Activated T-helper 1 cell treated with Interleukin-2 at 50 U/mL for 16 hours (primary cell): ENCODE measurements at regions not wholly inside any gene's neighbourhood (a gene's known extent, or its start where the extent isn't known, plus 50 kb on each side); places are given as distances from the start of the nearest gene placed in this dataset.
"Not testable (repeated sequence)": the region's sequence is repeated elsewhere in the genome, so short reads cannot be mapped to it uniquely, and the experiment has no call there.

Experiments used
- DNase-seq: peaks from one replicate; pipeline ENCODE4 v3.0.0-alpha.2; 2020; ENCODE audit warnings: low read depth

DNA sequence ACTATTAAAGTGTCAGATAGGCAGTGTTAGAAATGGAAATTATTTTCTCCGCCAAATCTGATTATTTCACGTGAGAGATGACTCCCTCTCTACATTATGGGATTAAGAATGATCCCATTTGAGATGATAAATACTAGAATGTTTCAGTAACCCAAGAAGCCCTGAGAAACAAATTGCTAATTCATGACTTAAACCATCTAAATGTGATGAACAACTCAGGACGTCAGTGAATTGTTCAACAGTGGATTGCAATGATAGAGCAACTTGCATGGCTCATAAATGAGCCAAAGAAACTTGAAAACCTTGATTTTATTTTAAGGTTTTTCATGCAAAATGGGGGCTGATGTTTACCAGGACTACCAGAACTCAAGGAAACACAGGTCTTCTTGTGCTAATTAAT, 350.5 kb upstream of the WWC1 start:
- DNase-seq = no peak

DNA sequence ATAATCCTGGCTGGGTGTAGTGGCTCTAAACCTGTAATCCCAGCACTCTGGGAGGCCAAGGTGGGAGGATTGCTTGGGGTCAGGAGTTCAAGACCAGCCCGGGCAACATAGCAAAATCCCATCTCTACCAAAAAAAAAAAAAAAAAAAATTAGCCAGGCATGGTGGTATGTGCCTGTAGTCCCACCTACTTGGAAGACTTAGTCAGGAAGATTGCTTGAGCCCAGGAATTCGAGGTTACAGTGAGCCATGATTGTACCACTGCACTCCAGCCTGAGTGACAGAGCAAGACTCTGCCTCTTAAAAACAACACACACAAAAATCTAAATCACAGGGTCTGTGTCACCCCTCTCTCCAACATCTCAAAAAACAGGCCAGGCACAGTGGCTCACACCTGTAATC, 349.9 kb upstream of the WWC1 start:
- DNase-seq = not testable (repeated sequence)

DNA sequence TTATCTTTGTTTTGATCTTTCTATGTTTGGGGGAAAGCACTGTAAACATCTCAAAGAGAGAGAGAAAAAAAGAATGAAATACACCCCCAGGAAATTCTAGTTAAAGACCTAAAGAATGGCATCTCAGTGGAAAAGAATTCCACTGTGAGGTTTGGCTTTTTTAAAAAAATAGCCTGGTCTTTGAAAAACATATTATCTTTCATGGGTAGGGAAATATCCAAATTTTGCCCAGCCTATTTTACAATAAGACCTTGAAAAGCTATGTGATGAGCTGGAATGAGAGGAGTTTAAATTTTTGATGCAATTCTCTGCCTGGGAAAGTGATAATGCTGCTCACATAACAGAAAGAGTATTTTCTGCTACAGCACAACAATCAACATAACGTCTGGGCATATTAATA, 348.1 kb upstream of the WWC1 start:
- DNase-seq = no peak

DNA sequence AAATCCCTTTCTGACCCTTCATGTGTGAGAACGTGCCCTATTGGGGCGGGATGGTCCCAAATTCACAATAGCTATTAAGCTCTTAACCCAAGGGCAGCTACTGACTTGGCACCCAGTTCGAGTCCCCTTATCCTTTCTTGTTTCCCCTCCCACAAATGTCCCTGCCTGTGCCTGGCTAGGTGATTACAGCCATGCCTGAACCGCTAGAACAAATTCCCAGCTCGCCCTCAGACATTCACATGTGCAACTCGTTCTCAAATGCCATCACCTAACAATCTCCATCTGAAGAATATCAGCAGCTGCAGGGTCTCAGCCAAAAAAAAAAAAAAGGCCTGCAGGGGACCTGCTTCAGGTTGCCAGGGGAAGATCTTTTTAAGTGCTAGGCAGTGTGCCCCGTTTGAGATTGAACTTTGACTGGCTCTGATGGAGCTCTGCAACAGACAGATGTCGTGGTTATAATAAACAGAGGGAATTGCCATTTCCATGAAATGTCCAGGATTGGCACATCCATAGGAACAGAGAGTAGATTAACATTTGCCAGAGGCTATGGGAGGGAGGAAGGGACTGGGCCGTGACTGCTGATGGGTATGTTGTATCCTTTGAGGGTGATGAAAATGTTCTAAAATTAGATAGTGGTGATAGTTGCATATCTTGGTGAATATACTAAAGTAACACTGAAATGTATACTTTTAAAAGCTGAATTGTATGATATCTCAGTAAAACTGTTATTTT, 347.2 kb upstream of the WWC1 start:
- no peak for DNase-seq

DNA sequence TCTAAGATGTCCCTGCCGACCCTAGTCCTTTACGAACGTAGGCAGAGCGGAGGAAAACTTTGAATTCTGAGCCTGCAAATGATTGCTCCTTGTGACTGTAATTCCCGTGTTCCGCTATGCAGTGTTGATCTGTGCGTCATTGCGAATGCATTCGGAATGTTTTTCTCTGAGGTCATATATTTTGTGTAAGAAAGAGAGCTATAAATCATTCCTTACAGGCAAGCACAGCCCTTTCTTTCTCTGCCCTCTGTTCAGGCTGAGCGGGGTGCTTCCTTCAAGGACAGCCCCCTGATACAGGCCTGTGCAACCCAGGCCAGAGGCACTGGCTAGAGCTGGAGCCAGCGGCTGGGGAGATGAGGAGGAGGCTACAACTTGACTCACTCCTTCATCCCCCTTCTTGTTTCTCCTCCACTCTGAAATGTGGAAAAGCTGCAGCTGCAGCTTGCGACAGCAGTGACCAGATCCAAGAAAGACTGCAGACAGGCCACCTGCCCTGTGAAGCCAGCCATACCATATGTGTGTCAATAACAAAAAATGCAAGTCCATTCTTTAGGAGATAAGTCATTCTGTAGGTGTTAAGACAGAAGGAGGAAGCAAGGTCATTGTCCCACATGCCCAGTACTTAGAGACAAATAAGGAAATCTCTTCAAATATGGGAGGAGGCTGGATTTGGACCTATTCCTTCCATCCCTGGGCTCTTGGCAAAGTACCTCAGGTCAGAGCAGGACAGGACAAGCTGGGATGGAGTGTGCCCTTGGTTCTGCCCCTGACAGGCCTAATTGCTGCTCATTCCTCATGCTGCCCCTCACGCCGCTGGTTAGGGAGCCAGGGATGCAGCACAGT, 345.7 kb upstream of the WWC1 start:
- no peak for DNase-seq

DNA sequence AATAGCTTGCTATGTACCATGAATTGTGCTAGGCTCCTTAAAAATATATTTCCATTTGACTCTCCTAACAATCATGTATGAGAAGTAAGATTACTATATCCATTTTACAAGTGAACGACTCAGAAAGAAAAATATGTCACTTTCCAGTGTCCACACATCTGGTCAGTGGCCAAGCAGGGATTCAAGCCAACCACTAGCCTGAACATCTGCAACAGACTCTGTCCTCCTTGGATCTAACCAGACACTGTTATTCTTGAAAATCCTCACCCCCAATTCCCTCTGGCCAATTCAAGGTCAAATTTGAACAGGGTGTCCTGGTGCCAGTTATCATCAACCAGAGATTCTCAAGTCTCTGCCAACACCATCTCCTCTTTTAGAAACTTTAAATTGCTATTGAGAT, 344.1 kb upstream of the WWC1 start:
- no peak for DNase-seq

DNA sequence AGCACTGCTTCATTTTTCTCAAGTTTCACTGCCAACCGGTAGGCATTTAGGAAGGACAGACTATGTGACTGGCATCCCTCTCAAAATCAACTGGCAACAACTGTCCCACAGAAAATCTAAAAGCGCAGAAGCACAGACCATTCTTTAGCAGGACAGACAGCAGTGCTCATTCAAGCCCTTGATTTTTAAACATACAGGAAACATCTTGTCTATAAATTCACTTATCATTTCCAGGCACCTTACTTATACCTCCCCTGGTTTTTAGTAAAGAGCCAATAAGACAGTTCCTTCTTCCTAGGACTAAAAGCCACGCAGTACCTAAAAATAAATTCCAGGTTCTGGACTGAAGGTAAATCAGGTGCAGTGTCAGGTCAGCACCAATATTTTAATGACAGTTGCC, 343.2 kb upstream of the WWC1 start:
- no peak for DNase-seq

DNA sequence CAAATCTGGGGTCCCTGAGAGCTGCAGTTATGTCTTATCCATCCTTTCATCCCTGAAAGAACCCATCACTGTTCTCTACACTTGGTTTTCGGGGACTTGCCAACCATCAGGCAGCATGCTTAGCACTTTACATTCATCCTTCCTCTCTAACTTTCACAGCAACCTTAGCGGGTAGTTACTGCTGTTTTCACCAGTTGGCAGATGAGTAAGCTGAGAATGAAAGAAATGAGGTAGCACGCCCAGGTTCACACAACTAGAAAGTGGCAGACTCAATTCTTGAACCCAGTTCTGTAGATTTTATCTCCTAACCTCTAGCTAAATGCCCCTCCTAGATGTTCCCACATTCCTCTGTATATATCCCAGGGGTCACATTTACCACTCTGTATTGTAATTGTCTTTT, 342.0 kb upstream of the WWC1 start:
- no peak for DNase-seq

DNA sequence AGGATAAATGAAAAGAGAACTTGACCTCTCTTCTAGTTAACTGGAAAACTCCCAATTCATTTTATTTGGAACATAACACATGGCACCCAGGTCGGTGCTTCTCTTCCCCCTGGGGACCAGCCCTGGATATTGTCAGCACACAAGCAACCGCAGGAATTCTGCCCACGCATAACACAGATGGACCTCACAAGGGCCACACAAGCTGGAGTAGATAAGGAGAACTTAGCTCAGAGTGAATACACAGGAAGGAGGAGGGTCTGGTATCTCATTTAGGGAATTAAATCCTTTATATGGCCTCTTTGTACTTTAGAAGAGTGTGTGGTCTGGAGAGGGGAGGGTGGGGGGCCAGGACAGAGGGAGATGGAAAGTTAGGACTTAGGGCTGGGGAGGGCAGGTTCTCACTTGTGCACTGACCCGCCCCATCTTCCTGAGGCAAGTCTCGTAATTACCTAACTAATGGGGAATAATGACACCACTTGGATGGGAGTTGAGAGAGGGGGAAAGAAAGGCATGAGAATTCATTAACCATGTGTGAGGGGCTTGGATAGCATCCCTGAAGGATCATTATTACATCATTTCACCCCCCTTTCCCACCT, 341.2 kb upstream of the WWC1 start:
- no peak for DNase-seq

DNA sequence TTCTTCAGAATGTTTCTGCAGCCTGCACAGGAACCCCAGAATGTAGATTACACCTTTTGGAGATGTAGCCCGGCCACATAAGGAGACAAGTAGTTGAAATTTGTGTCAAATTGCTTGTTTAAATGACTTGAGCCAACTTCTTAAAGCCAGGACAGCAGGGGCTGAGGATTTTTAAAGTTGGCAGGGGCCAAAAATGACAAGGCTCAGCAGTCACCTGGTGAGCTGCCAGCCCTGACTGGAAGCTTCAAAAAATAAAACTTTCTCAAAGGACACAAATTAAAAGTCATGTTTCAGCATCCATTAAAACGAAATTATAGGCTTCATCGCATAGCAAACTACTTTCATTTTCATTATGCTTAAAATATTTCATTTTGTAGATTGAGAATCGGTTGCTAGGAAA, 340.3 kb upstream of the WWC1 start:
- no peak for DNase-seq

DNA sequence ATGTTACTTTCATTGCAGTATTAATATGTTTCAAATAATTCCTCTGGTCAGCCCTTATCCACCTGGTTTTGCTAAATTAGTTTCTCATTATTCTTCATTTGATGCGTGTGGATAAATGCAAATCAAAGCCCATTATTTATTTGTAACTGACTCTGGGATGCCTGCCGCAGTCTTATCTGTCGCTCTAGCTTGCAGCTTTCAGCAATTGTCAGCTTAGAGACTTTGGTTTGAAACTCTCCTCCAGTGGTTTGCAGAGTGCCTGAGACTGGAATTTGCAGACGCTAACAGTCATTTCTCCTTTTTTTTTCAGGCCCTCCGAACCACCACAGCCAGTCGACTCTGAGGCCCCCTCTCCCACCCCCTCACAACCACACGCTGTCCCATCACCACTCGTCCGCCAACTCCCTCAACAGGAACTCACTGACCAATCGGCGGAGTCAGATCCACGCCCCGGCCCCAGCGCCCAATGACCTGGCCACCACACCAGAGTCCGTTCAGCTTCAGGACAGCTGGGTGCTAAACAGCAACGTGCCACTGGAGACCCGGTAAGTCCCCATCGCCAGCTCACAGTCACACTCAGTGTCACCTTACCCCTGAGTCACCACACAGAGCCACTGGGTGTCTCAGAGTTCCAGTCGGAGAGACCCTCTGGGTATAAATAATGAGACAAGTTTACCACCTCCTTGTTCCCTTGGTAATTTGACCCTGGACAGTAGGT, 339.0 kb upstream of the WWC1 start:
- DNase-seq = no peak

DNA sequence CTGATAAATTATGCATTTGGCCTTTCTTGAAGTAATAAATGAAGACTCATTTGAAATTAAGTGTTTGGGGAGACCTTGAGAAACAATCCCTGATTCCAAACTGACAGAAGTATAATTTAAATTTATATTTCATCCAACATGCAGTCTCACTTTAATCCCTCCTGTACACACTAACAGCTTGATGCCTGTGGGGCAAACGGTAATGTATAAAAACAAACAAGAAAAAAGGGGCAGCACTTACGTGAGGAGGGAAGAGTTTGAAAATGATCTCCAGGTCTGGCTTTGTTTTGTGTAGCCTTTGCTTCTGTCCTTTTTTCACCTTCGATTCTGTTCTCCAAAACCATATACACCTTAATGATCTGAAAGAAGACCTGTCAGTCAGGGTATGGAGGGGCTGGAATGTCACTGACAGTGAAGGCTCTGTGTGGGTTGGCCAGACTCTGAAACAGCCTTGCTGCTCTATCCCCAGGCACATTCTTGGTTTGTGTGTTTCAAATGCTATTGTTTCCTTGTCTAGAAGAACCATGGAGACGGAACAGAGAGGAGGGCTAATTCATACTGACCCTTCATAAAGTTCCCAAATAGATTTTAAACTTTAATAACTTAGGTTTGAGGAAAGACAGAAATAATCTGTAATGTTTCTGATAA, 338.2 kb upstream of the WWC1 start:
- DNase-seq = no peak

DNA sequence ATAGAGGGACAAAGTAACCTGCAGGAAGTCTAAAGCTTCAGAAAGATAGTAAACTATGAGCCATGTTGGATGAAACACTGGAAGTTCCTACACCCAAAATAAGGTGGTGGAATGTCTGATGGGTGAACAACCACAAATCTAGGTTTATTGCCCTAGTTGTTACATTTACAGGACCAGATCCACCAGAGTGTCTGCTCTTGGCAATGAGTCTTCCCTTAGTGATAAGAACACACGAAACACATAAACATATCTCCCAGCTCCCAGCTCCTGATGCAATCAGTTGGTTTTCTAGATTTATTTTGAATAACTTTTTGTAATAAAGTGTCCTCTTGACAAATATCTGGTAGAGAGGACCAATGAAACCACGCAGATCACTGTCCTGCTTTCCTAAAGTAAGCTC, 329.7 kb upstream of the WWC1 start:
- no peak for DNase-seq

DNA sequence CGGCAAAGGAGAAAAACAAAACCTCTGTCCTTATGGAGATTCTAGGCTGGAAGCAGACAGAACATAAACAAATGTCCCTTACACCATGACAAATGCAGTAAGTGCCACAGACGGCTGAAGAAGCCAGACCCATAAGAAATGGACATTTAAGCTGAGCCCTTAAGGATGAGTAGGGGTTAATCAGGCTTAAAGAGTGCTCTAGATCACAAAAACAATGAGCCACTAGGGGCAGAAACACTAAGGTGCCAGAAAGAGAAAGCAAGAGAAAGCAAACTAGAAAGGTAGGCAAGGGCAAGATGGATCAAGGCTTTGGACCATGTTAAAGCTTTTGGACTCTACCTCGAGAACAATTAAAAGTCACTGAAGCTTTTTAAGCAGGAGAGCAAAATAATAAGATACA, 326.9 kb upstream of the WWC1 start:
- DNase-seq = no peak

DNA sequence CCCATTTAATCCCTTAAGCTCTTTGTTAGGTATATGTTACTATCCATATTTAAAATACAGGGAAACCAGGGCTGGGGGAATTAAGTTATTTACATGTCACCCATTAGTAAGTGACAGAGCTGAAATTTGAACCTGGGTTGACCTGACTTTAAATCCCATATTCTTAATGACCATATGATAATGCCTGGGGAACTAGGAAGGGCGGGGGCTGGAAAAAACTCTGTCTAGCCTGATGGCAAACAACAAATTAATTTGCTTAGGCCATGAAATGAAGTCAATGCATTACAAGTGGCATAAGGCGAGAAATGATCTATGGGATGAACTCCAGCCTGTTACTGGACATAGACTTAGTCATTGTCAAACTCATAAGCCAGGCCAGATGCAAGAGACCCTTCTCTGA, 325.7 kb upstream of the WWC1 start:
- DNase-seq = no peak

DNA sequence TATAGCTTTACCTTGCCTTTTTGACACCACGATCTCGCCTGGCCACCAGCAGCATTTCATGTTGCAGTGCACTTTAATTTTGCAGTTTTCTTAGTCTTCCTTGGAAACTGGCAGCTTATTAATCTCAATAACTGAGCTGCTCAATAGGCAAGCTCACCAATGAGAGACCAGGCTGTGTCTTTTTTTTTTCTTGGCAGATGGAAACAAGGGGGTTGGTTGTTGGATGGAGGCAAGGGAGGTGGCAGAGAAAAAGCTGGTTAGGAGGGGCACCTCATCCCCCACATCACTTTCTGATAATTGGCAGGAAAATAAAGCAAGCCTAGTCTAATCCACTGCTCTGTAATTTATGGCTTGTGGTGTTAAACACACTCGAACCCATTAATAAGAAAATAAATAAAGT, 324.5 kb upstream of the WWC1 start:
- no peak for DNase-seq

DNA sequence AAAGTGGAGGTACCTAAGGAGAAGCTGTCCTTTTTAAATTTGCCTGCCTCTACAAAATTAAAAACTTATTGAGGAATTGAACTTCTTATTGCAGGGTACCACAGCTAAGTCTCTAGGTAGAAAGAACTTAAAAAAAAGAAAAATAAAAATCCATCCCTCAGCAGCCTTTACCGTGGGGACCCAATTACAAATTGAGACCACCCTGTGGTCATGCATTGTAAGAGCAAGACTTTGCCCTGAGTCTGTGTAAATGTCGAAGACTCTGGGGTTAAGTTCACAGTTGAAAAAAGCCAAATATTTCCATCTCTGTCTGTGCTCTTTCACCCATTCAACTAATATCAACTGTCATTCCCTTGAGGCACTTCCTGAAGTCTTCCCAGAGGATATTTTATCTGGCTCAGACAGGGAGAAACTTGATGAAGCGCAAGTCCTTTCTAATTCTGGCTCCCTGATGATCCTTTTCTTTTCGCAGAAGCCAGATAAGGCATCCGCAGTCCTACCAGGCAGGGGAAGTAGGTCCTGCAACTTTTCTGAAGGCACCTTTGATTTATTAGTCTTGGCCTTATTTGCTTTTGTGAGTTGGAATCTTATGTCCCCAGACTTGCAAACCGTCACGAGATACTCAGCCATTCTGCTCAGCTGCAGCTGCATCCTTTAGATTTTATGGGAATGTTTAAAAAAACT, 323.8 kb upstream of the WWC1 start:
- DNase-seq = no peak

DNA sequence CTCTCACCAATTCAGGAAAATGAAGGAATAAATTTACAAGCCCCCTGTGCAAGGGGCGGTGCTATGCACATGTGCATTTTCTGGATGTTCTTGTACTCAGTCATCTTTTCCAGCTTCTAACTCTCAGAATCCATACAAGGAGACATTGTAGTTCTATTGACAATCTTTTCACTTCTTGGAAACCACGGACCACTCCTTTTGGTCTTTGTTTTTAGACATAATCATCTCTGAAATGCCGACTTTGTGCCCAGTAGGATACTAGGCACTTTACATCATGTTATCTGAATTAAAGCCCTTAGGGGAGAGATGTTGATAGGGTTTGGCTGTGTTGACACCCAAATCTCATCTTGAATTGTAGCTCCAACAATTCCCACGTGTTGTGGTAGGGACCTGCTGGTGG, 322.6 kb upstream of the WWC1 start:
- no peak for DNase-seq

DNA sequence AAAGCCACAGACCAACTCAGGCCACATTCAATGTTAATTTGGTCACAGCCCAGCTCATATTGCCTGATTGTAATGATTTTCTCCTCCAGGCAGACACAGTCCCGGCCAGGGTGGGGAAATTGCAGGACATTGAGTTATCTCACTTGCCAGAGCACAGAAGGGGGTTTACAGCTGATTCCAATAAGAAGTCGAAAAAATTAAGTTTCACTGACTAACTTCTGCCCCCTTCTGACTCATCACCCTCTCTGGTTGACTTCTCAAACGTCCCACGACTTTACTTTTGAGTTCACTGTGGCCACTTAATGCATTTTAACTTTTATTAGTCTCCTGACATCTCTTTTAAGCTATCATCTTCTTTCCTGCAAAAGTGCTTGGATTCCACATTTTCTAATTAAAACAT, 321.4 kb upstream of the WWC1 start:
- no peak for DNase-seq

DNA sequence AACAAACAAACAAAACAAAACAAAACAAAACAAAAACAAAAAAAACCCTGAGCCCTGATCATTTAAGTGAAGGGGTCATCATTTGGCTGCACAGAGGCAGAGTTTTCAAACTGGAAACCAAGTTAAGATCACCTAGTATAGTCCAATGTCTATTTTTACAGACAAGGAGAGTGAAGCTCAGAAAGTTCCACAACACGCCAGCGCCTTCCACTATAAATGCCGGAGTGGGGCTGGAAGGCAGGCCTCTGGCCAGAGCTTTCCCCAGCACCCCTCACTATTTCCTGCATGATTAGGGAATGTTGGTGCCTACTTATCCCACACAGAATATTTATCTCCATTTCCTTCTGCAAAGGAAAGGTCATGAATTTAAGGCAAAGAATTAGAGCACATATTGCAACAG, 319.7 kb upstream of the WWC1 start:
- no peak for DNase-seq

DNA sequence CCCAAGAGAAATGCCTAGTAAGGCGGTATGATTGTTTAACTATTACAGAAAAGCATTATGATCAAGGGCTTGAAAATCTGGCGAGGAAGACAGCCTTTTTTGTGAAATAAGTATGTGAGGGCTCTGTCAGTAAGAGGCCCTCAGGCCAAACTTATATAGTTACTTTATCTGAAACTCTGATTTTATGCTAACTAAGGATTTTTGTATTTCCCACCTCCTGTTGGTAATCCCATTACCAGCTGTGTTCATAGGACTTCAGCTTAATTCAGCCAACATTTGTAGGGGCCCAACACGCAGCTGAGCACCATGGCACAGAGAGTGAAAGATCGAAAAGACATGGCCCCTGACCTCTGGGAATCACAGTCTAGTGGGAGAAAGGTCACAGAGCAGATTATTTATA, 318.3 kb upstream of the WWC1 start:
- DNase-seq = no peak

DNA sequence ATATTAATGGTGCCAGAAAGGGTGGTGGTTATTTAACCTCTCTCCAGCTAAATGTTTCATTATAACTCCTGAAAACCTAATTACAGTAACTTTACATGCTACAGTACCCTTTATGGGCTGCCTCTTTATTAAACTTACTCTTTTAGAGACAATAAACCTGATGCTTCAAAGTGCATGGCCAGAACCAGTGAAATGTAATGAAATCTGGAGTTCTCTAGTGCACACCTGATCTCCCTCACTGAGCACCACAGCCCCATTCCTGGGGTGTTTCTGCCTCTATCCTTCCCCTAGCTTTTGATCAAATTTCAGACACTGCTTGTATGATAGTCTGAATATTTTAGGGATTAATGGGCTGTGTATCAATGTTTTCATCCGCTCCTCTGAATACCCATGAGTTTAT, 306.5 kb upstream of the WWC1 start:
- DNase-seq = no peak
